ENCODE measurements at regions not wholly inside any gene's neighbourhood (a gene's known extent, or its start where the extent isn't known, plus 50 kb on each side); places are given as distances from the start of the nearest gene placed in this dataset.

- no peak for TF ChIP-seq POLR2A (IDR thresholded peaks at IDR 0.05; ENCODE audit: low read depth, low read length)
- TF ChIP-seq POLR2AphosphoS5 (IDR thresholded peaks at IDR 0.05; ENCODE audit: low read depth, low read length), result no peak
- no peak for TF ChIP-seq TAF1 (IDR thresholded peaks at IDR 0.05; ENCODE audit: low read depth, low read length)
- no peak for TF ChIP-seq SPI1 (IDR thresholded peaks at IDR 0.05; ENCODE audit: low read depth, low read length)
These were observed 777.8 kb upstream of the LUZP2 start for GRCh38 chr11:23719016-23719415.
